Kidney (tissue), 13 donors: ENCODE measurements at regions not wholly inside any gene's neighbourhood (a gene's known extent, or its start where the extent isn't known, plus 50 kb on each side); places are given as distances from the start of the nearest gene placed in this dataset.

Experiments
- DNase-seq, 5 donors: peaks; one replicate each; pipeline ENCODE4 v3.0.0-alpha.2; 2013 to 2020
- FAIRE-seq: peaks from 2 replicates; lab custom pipeline; 2012; peaks lifted over from hg19 to GRCh38; lab: Jason Lieb, UNC
- H3K27ac ChIP-seq, 2 donors: one replicate each; pipeline ENCODE4 v1.7.0; 2013; ENCODE audit warnings: low read depth in 2 of 2, low read length in 2 of 2, inconsistent platforms in 1 of 2
- H3K27me3 ChIP-seq: one replicate; pipeline ENCODE4 v1.7.1; 2013; ENCODE audit warnings: low read length, inconsistent platforms; ENCODE audit not compliant: control insufficient read depth, insufficient read depth
- H3K36me3 ChIP-seq, 3 donors: one replicate each; pipeline versions ENCODE4 v1.7.0 to v1.7.1; 2013; ENCODE audit warnings: low read length in 3 of 3, control low read depth in 1 of 3, inconsistent platforms in 1 of 3; ENCODE audit not compliant: insufficient read depth in 3 of 3, control insufficient read depth in 2 of 3
- H3K4me1 ChIP-seq, 3 donors: one replicate each; pipeline versions ENCODE4 v1.7.0 to v1.7.1; 2013; ENCODE audit warnings: low read length in 3 of 3, inconsistent platforms in 1 of 3, low read depth in 1 of 3; ENCODE audit not compliant: control insufficient read depth in 2 of 3, insufficient read depth in 2 of 3
- H3K4me3 ChIP-seq, 3 donors: one replicate each; pipeline versions ENCODE4 v1.7.0 to v1.8.1; 2013; ENCODE audit warnings: low read length in 3 of 3, control low read depth in 1 of 3, inconsistent platforms in 1 of 3
- H3K9ac ChIP-seq, 3 donors: one replicate each; pipeline versions ENCODE4 v1.7.0 to v1.7.1; 2013; ENCODE audit warnings: low read length in 3 of 3, control low read depth in 1 of 3, inconsistent platforms in 1 of 3
- H3K9me3 ChIP-seq, 3 donors: one replicate each; pipeline versions ENCODE4 v1.7.0 to v1.7.1; 2013; ENCODE audit warnings: low read length in 3 of 3, control low read depth in 1 of 3, inconsistent platforms in 1 of 3; ENCODE audit not compliant: control insufficient read depth in 2 of 3, insufficient read depth in 1 of 3
- intact Hi-C: fragments of 100-400 bp; cut with DNase I; formaldehyde crosslinking; loops from one replicate; pipeline ENCODE4 v1.11.1; 2022
- TF ChIP-seq, protein P1 (sequence below): IDR thresholded peaks from 3 replicates; pipeline ENCODE4 v1.5.1; 2012; ENCODE audit warnings: mild to moderate bottlenecking, moderate library complexity, borderline replicate concordance; ENCODE audit not compliant: insufficient read depth; ENCODE audit errors: extremely low read depth
- donor health status: control.
- donor health status: control.
- donor health status: control.
- donor health status: control.
- donor health status: control.
- donor health status: DM: yes; HTN: yes; CAD: no.
- donor health status: Normal renal cell carcinoma (clear cell type).

DNA sequence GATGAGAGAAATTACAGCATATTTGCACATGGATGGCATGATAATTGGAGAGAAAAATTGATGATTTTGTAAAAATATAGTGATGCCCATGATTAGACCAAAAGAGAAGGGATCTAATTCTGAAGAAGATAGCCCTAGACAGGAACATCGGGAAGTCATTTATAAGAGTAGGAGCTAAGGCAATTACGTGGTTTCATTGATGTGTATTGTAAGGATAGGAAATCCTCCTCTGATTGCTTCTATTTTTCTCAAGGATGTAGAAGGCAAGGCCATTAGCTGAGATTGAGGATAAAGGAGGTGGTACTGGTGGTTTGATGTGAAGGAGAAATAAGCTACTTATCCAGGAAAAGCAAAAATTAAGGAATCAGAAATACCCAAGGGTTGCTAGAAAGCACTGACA is 176.5 kb upstream of the SOX11 start:
- H3K9ac ChIP-seq: no peak overlapping the region
- no peak overlapping the region for H3K27ac ChIP-seq
- intact Hi-C loops: no loop called here
- H3K4me3 ChIP-seq: no peak overlapping the region
- H3K27me3 ChIP-seq: no peaks in the 10 kb centered on the region
- H3K4me1 ChIP-seq: no peaks in the 10 kb centered on the region
- H3K36me3 ChIP-seq: no peaks in the 10 kb centered on the region
- FAIRE-seq: no peak
- TF ChIP-seq, protein P1, sequence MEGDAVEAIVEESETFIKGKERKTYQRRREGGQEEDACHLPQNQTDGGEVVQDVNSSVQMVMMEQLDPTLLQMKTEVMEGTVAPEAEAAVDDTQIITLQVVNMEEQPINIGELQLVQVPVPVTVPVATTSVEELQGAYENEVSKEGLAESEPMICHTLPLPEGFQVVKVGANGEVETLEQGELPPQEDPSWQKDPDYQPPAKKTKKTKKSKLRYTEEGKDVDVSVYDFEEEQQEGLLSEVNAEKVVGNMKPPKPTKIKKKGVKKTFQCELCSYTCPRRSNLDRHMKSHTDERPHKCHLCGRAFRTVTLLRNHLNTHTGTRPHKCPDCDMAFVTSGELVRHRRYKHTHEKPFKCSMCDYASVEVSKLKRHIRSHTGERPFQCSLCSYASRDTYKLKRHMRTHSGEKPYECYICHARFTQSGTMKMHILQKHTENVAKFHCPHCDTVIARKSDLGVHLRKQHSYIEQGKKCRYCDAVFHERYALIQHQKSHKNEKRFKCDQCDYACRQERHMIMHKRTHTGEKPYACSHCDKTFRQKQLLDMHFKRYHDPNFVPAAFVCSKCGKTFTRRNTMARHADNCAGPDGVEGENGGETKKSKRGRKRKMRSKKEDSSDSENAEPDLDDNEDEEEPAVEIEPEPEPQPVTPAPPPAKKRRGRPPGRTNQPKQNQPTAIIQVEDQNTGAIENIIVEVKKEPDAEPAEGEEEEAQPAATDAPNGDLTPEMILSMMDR: no peak
- H3K9me3 ChIP-seq: no peaks in the 10 kb centered on the region
- DNase-seq: no peak

DNA sequence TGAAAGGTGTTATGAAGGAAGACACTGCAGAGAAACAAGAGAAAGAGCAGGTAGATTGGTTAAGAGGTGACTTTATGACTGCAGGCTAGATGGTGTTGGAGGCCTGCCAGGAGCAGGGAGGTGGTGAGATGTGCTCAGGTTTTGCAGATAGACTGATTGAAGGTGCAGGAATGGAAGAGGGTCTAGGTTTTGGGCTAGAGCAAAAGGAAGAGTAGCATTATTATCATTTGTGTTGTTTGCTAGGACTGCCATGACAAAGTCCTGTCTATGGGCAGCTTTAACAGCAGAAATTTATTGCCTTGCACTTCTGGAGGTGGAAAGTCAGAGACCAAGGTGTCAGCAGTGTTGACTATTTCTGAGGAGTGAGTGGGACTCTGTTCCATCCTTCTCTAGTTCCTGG is 172.9 kb upstream of the SOX11 start:
- H3K36me3 ChIP-seq: no peaks in the 10 kb centered on the region
- no peak for DNase-seq
- H3K4me3 ChIP-seq: no peak overlapping the region
- no peaks in the 10 kb centered on the region for H3K9me3 ChIP-seq
- TF ChIP-seq, protein P1: no peak
- no peak overlapping the region for H3K9ac ChIP-seq
- no peaks in the 10 kb centered on the region for H3K27me3 ChIP-seq
- intact Hi-C loops: no loop called here
- FAIRE-seq: no peak
- H3K4me1 ChIP-seq: no peaks in the 10 kb centered on the region
- no peak overlapping the region for H3K27ac ChIP-seq

DNA sequence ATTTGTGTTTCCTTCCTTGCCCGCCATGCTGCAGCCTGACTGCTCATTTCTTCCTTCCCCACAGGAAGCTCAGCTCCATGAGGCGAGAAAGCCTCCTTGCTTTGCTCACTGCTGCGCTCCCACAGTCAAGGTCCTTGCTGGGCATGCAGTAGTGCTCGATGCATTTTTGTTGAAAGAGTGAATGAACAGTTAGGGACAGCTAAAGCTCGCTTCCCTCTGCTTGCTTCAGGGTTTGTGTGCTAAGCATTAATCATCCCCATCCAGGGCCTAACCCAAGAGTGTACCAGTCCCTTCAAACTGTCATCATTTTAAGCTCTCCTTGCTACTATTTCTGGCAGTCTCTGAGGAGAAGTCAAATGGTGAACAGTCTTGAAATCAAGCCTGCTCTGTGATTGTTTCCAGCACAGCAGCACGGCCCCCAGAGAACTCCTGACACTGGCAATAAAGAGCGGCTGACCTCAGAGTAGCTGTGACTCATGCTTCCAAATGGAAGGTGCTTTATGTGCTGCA is 171.7 kb upstream of the SOX11 start:
- FAIRE-seq: no peak
- H3K27me3 ChIP-seq: no peaks in the 10 kb centered on the region
- peak in 4 of 5 donors; percentile 59 to 88 (median 79) for DNase-seq
- no peak overlapping the region for H3K9ac ChIP-seq
- no peaks in the 10 kb centered on the region for H3K4me1 ChIP-seq
- H3K9me3 ChIP-seq: no peaks in the 10 kb centered on the region
- H3K36me3 ChIP-seq: no peaks in the 10 kb centered on the region
- intact Hi-C loops: no loop called here
- no peak overlapping the region for H3K27ac ChIP-seq
- H3K4me3 ChIP-seq: no peak overlapping the region
- TF ChIP-seq, protein P1: no peak

DNA sequence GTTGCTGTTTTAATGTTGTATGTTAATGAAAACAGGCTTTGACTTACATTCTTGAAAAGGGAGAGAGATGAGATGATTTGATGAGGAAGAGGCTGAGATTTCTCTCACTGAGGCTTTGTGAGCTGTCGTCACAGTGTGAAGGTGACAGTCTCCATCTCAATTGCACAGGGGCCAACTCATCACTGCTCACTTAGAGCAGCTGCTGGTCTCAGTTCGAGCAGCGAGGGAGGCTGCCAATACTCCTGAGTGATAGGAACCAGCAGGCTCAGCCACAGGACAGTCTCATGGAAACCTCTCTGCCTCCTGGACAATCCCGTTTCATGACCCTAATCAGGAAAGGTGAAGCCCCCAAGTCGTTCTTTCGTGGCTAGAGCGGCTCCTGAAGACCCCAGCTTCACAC is 170.7 kb upstream of the SOX11 start:
- Histone ChIP-seq H3K4me3 (no peak overlapping the region), H3K9ac (no peak overlapping the region), H3K27ac (no peak overlapping the region), H3K36me3 (no peaks in the 10 kb centered on the region), H3K9me3 (no peaks in the 10 kb centered on the region), H3K27me3 (no peaks in the 10 kb centered on the region), H3K4me1 (no peaks in the 10 kb centered on the region)
- TF ChIP-seq, protein P1: no peak
- intact Hi-C loops: no loop called here
- no peak for FAIRE-seq
- DNase-seq: no peak
